IgD-negative memory B cell (primary cell): ENCODE measurements at regions not wholly inside any gene's neighbourhood (a gene's known extent, or its start where the extent isn't known, plus 50 kb on each side); places are given as distances from the start of the nearest gene placed in this dataset.
A peak's percentile ranks its signal among the peaks of the same experiment; 100 is the strongest.
"Not testable (repeated sequence)": the region's sequence is repeated elsewhere in the genome, so short reads cannot be mapped to it uniquely, and the experiment has no call there.

Source experiments
- H3K27ac Mint-ChIP-seq, 3 donors: one replicate each; pipeline ENCODE4 v1.8.0; 2020 to 2022; ENCODE audit warnings: mild to moderate bottlenecking in 3 of 3, mixed read lengths in 3 of 3, moderate library complexity in 1 of 3
- H3K27me3 Mint-ChIP-seq: one replicate; pipeline ENCODE4 v1.8.0; 2021; ENCODE audit warnings: mixed read lengths
- H3K36me3 Mint-ChIP-seq: one replicate; pipeline ENCODE4 v1.8.0; 2020; ENCODE audit warnings: mild to moderate bottlenecking, mixed read lengths
- H3K4me1 Mint-ChIP-seq, 3 donors: one replicate each; pipeline ENCODE4 v1.8.0; 2020 to 2022; ENCODE audit warnings: mixed read lengths in 3 of 3, mild to moderate bottlenecking in 1 of 3
- H3K4me3 Mint-ChIP-seq, 4 donors: one replicate each; pipeline ENCODE4 v1.8.0; 2020 to 2022; ENCODE audit warnings: mild to moderate bottlenecking in 4 of 4, mixed read lengths in 4 of 4, moderate library complexity in 3 of 4
- H3K9me3 Mint-ChIP-seq, 3 donors: one replicate each; pipeline ENCODE4 v1.8.0; 2020 to 2021; ENCODE audit warnings: mixed read lengths in 3 of 3, mild to moderate bottlenecking in 1 of 3

GRCh38 chrX:39773923-39774773 lies 323.6 kb downstream of the BCOR start:
- Mint-ChIP-seq H3K9me3 (peaks cover 0 to 4% (median 0%) of the 10 kb centered on the region in 3 donors), H3K36me3 (no peaks in the 10 kb centered on the region), H3K4me1 (peaks cover 4 to 5% (median 5%) of the 10 kb centered on the region in 3 donors), H3K27ac (no peak overlapping the region), H3K4me3 (no peak overlapping the region), H3K27me3 (peaks cover 20% of the 10 kb centered on the region)

DNA sequence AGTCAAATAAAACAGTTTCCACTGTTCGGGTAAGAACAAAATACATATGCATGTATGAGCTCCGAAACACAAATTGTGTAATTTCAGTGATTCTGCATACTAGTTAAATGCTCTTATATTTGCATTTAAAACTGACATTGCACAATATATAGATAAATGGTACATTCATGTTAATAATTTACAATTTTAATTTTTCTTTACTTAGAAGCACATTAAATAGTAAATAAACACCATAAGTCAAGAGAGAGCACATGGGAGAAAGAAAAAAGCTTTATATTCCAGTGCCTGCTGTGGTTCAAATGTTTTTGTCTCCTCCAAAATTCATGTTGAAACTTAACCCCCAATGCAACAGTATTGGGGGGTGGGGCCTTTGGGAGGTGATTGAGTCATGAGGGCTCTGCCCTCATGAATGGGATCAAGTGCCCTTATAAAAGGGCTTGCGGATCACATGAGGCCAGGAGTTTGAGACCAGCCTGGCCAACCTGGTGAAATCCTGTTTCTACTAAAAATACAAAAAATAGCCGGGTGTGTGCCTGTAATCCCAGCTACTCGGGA lies 322.9 kb downstream of the BCOR start:
- Mint-ChIP-seq H3K9me3 (peaks cover 0 to 4% (median 1%) of the 10 kb centered on the region in 3 donors), H3K4me3 (no peak overlapping the region), H3K27me3 (peaks cover 20% of the 10 kb centered on the region), H3K4me1 (peaks cover 4 to 5% (median 5%) of the 10 kb centered on the region in 3 donors), H3K36me3 (no peaks in the 10 kb centered on the region), H3K27ac (no peak overlapping the region)

DNA sequence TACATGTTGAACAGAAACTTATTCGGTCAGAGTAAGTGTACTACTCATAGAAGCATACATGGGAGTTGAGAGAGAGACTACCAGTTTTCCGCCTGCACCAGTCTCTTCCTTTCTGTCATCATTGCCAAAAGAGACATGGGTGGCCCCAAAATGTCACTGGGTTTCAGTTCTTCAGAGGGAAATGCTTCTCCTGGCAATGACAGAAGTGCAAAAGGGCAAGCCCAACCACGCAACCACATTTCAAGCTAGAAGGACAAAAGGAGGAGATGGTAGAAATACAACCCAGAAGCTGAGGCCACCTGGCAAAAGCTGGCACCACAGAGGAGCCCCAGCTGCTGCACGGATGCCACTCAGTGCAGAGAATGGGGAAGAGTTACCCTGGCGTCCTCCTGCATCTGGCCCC lies 320.1 kb downstream of the BCOR start:
- Mint-ChIP-seq H3K4me1 (peaks cover 0 to 2% (median 0%) of the 10 kb centered on the region in 3 donors), H3K4me3 (no peak overlapping the region), H3K9me3 (peaks cover 0 to 3% (median 0%) of the 10 kb centered on the region in 3 donors), H3K36me3 (no peaks in the 10 kb centered on the region), H3K27me3 (peaks cover 7% of the 10 kb centered on the region), H3K27ac (no peak overlapping the region)

- peaks cover 3% of the 10 kb centered on the region for H3K27me3 Mint-ChIP-seq
- H3K36me3 Mint-ChIP-seq = no peaks in the 10 kb centered on the region
- no peak overlapping the region for H3K27ac Mint-ChIP-seq
- H3K4me3 Mint-ChIP-seq = no peak overlapping the region
- no peaks in the 10 kb centered on the region for H3K4me1 Mint-ChIP-seq
- peaks cover 0 to 3% (median 0%) of the 10 kb centered on the region in 3 donors for H3K9me3 Mint-ChIP-seq
These were observed 317.6 kb downstream of the BCOR start for GRCh38 chrX:39779952-39780783.

GRCh38 chrX:39782276-39782675 lies 315.5 kb downstream of the BCOR start:
- no peak overlapping the region for H3K4me3 Mint-ChIP-seq
- H3K4me1 Mint-ChIP-seq = no peaks in the 10 kb centered on the region
- no peak overlapping the region for H3K27ac Mint-ChIP-seq
- H3K9me3 Mint-ChIP-seq = peaks cover 0 to 3% (median 0%) of the 10 kb centered on the region in 3 donors
- no peaks in the 10 kb centered on the region for H3K36me3 Mint-ChIP-seq
- peaks cover 9% of the 10 kb centered on the region for H3K27me3 Mint-ChIP-seq

- H3K27me3 Mint-ChIP-seq = peaks cover 10% of the 10 kb centered on the region
- no peak overlapping the region for H3K27ac Mint-ChIP-seq
- H3K36me3 Mint-ChIP-seq = no peaks in the 10 kb centered on the region
- no peak overlapping the region for H3K4me3 Mint-ChIP-seq
- peaks cover 0 to 2% (median 0%) of the 10 kb centered on the region in 3 donors for H3K9me3 Mint-ChIP-seq
- H3K4me1 Mint-ChIP-seq = no peaks in the 10 kb centered on the region
These were observed 309.8 kb downstream of the BCOR start for GRCh38 chrX:39787999-39788398.

- no peaks in the 10 kb centered on the region for H3K4me1 Mint-ChIP-seq
- no peaks in the 10 kb centered on the region for H3K36me3 Mint-ChIP-seq
- peaks cover 10% of the 10 kb centered on the region for H3K27me3 Mint-ChIP-seq
- no peak overlapping the region for H3K4me3 Mint-ChIP-seq
- peak overlapping the region in 1 of 3 donors; percentile 46 for H3K27ac Mint-ChIP-seq
- peaks cover 0 to 2% (median 0%) of the 10 kb centered on the region in 3 donors for H3K9me3 Mint-ChIP-seq
These were observed 309.2 kb downstream of the BCOR start for GRCh38 chrX:39788521-39788920.

GRCh38 chrX:39791691-39792090 lies 306.1 kb downstream of the BCOR start:
- no peak overlapping the region for H3K4me3 Mint-ChIP-seq
- no peak overlapping the region for H3K27ac Mint-ChIP-seq
- no peaks in the 10 kb centered on the region for H3K36me3 Mint-ChIP-seq
- no peaks in the 10 kb centered on the region for H3K4me1 Mint-ChIP-seq
- peaks cover 7% of the 10 kb centered on the region for H3K27me3 Mint-ChIP-seq
- peaks cover 0 to 2% (median 0%) of the 10 kb centered on the region in 3 donors for H3K9me3 Mint-ChIP-seq

DNA sequence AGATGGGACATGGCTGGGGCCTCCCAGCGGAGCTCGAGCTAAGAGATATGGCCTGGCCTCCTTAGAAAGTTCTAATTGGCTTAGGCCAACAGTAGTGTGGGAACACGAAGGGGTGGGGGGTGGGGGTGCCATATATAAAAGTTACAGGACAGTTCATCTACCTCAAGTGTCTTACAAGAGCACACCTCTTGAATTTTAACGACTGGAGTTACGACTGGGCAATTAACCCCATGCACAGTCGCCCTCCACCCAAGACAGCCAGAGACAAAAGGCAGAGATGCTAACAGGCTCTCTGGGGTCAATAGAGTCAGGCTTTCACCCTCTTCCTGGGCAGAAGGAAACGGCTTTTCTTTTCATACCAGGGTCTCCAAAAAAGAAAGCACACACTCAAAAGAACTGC lies 302.2 kb downstream of the BCOR start:
- no peak overlapping the region for H3K27ac Mint-ChIP-seq
- peaks cover 0 to 2% (median 0%) of the 10 kb centered on the region in 3 donors for H3K9me3 Mint-ChIP-seq
- no peaks in the 10 kb centered on the region for H3K4me1 Mint-ChIP-seq
- no peak overlapping the region for H3K4me3 Mint-ChIP-seq
- no peaks in the 10 kb centered on the region for H3K36me3 Mint-ChIP-seq
- H3K27me3 Mint-ChIP-seq = no peaks in the 10 kb centered on the region

DNA sequence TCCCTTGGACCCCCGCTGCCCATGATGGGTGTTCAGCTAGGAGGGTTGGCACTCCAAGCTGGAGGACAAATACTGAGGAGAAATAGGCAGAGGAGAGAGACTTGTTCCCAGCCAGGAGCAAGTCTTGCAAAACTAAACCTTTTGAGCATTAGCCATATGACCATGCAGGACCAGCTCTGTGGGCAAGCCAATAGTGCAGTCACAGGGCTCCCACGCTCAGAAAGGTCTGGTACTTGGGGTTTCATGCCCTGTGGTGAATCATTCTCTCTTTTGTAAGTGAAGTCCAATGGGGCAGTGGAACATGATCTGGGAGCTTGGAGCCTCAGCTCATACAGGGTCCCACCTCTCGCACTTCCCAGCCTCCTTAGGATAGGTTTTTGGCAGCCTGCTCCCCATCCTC lies 300.9 kb downstream of the BCOR start:
- H3K36me3 Mint-ChIP-seq = no peaks in the 10 kb centered on the region
- H3K4me1 Mint-ChIP-seq = no peaks in the 10 kb centered on the region
- H3K9me3 Mint-ChIP-seq = peaks cover 0 to 1% (median 0%) of the 10 kb centered on the region in 3 donors
- H3K27ac Mint-ChIP-seq = no peak overlapping the region
- H3K27me3 Mint-ChIP-seq = no peaks in the 10 kb centered on the region
- no peak overlapping the region for H3K4me3 Mint-ChIP-seq

DNA sequence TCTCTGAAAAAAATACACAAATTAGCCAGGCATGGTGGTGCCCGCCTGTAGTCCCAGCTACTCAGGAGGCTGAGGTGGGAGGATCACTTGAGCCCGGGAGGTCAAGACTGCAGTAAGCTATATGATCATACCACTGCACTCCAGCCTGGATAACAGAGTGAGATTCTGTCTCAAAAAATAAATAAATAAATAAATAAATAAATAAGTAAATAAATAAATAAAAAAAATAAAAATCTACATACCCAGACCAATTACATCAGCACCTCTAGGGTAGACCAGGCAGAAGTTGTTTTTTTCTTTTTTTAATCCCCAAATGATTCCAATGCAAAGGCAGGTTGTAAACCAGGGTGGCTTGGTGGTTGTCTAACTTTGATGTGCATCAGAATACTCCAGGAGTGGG lies 299.3 kb downstream of the BCOR start:
- H3K4me1 Mint-ChIP-seq, H3K9me3 Mint-ChIP-seq, H3K27ac Mint-ChIP-seq, H3K36me3 Mint-ChIP-seq, H3K27me3 Mint-ChIP-seq, H3K4me3 Mint-ChIP-seq: not testable (repeated sequence)

- peaks cover 0 to 6% (median 4%) of the 10 kb centered on the region in 3 donors for H3K9me3 Mint-ChIP-seq
- H3K27ac Mint-ChIP-seq = no peak overlapping the region
- H3K4me3 Mint-ChIP-seq = no peak overlapping the region
- H3K4me1 Mint-ChIP-seq = no peaks in the 10 kb centered on the region
- no peaks in the 10 kb centered on the region for H3K36me3 Mint-ChIP-seq
- H3K27me3 Mint-ChIP-seq = peaks cover 9% of the 10 kb centered on the region
These were observed 295.4 kb downstream of the BCOR start for GRCh38 chrX:39802354-39802753.

DNA sequence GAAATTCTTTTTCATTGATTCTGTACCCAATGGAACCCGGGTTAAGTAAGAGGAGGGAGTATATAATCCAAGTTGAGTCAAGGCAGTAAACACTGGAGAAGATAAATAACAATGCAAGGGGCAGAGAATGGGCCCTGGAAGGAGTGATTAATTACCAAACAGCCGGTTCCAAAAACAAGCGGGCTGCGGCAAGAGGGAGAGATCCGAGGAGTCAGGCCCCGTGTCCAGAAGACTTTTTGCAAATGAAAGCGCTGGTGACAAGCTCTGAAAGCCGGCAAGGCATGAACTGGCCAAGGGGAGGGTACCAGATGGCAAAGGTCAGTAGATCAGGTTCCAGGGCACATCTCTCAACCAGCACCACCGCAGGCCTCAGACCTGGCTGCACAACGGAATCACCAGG lies 294.9 kb downstream of the BCOR start:
- Mint-ChIP-seq H3K36me3 (no peaks in the 10 kb centered on the region), H3K27ac (no peak overlapping the region), H3K4me1 (no peaks in the 10 kb centered on the region), H3K27me3 (peaks cover 9% of the 10 kb centered on the region), H3K9me3 (peaks cover 0 to 6% (median 4%) of the 10 kb centered on the region in 3 donors), H3K4me3 (no peak overlapping the region)

GRCh38 chrX:39805022-39805421 lies 292.7 kb downstream of the BCOR start:
- Mint-ChIP-seq H3K36me3 (no peaks in the 10 kb centered on the region), H3K27ac (peak overlapping the region in 1 of 3 donors; percentile 73), H3K4me1 (no peaks in the 10 kb centered on the region), H3K4me3 (no peak overlapping the region), H3K27me3 (peaks cover 19% of the 10 kb centered on the region), H3K9me3 (peaks cover 0 to 6% (median 4%) of the 10 kb centered on the region in 3 donors)

DNA sequence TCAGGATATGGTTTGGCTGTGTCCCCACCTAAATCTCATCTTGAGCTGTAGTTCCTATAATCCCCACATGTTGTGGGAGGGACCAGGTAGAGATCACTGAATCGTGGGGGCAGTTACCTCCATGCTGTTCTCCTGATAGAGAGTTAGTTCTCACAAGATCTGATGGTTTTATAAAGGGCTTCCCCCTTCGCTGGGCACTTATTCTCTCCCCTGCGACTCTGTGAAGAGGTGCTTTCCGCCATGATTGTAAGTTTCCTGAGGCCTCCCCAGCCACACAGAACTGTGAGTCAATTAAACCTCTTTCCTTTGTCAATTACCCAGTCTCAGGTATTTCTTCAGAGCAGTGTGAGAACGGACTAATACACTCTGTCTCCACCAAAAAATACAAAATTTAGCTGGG lies 291.9 kb downstream of the BCOR start:
- Mint-ChIP-seq H3K36me3 (no peaks in the 10 kb centered on the region), H3K27me3 (peaks cover 26% of the 10 kb centered on the region), H3K4me1 (no peaks in the 10 kb centered on the region), H3K9me3 (peaks cover 0 to 6% (median 4%) of the 10 kb centered on the region in 3 donors), H3K4me3 (no peak overlapping the region), H3K27ac (no peak overlapping the region)
